Peyer's patch (tissue), 4 donors: ENCODE measurements at regions not wholly inside any gene's neighbourhood (a gene's known extent, or its start where the extent isn't known, plus 50 kb on each side); places are given as distances from the start of the nearest gene placed in this dataset.
"Not testable (repeated sequence)": the region's sequence is repeated elsewhere in the genome, so short reads cannot be mapped to it uniquely, and the experiment has no call there.

Source experiments
- DNase-seq, 3 donors: peaks; one replicate each; pipeline ENCODE4 v3.0.0-alpha.2; 2017 to 2019
- H3K27ac ChIP-seq, 4 donors: fragments of 200-600 bp; sonication (generic); one replicate each; pipeline ENCODE4 v1.5.1; 2016 to 2019
- H3K27me3 ChIP-seq, 2 donors: fragments of 200-600 bp; sonication (generic); one replicate each; pipeline ENCODE4 v1.5.1; 2019
- H3K36me3 ChIP-seq, 3 donors: fragments of 200-600 bp; sonication (generic); one replicate each; pipeline ENCODE4 v1.5.1; 2016 to 2019
- H3K4me1 ChIP-seq, 4 donors: fragments of 200-600 bp; sonication (generic); one replicate each; pipeline ENCODE4 v1.5.1; 2016 to 2019
- H3K4me3 ChIP-seq, 4 donors: fragments of 200-600 bp; sonication (generic); 1 replicate in 3 of 4; 2 replicates in 1 of 4; pipeline ENCODE4 v1.5.1; 2016 to 2019; ENCODE audit warnings: mild to moderate bottlenecking in 1 of 4
- H3K9me3 ChIP-seq, 4 donors: fragments of 200-600 bp; sonication (generic); one replicate each; pipeline ENCODE4 v1.5.1; 2016 to 2019; ENCODE audit warnings: mild to moderate bottlenecking in 1 of 4
- POLR2A ChIP-seq, 2 donors: fragments of 450-650 bp; IDR thresholded peaks; one replicate each; pipeline ENCODE4 v1.5.1; 2017; ENCODE audit warnings: antibody characterized with exemption in 2 of 2, mild to moderate bottlenecking in 2 of 2, moderate library complexity in 2 of 2
- TF ChIP-seq, protein P1 (sequence below), 6 experiments: fragments of 450-650 bp in 4 of 6; fragments of 200-600 bp in 2 of 6; sonication (generic) in 1 of 6; IDR thresholded peaks; one replicate each; pipeline ENCODE4 v1.5.1; 2017 to 2019; ENCODE audit warnings: antibody characterized with exemption in 6 of 6, mild to moderate bottlenecking in 3 of 6, moderate library complexity in 1 of 6

DNA sequence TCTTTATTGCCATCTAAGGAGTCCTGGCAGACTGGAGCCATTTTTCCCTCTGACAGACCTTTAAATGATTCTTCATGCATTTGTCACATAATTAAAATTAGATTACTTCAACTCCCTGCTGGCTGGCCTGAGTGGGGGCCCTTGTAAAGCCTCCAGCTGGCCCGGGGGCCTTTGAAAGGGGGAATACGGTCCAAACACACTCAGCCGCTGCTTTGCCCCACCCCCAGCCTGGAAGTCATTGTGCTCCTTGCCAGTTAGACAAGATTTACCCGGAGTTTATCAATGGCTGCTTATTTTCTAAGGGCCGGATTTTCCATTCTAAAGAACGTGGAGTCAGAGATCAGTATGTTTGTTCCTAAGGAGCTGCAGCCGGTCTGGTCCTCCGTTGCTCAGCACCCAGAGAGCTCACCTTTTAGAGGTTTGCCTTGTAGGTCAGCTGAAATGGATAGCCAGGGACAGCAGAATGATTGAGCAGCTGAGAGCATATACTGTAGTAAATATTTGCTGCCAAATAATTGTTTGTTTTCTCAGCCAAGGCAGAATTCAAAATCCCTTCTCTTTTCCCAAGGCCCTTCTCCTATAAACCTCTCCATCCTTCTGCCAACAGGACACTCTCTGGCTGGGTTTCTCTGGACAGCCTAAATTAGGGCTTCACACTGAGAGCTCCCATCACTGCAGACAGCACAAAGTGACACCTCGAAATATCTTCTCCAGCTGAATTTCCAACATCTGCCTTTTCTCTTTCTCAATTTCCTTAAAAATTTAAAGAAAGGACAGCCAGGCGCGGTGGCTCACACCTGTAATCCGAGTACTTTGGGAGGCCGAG lies 68.4 kb upstream of the RBM24 start:
- Histone ChIP-seq H3K27ac (peak overlapping the region in 1 of 4 donors; percentile 12), H3K27me3 (no peaks in the 10 kb centered on the region), H3K4me1 (peaks cover 0 to 10% (median 0%) of the 10 kb centered on the region in 4 donors), H3K36me3 (no peaks in the 10 kb centered on the region), H3K4me3 (no peak overlapping the region), H3K9me3 (no peaks in the 10 kb centered on the region)
- TF ChIP-seq, protein P1, sequence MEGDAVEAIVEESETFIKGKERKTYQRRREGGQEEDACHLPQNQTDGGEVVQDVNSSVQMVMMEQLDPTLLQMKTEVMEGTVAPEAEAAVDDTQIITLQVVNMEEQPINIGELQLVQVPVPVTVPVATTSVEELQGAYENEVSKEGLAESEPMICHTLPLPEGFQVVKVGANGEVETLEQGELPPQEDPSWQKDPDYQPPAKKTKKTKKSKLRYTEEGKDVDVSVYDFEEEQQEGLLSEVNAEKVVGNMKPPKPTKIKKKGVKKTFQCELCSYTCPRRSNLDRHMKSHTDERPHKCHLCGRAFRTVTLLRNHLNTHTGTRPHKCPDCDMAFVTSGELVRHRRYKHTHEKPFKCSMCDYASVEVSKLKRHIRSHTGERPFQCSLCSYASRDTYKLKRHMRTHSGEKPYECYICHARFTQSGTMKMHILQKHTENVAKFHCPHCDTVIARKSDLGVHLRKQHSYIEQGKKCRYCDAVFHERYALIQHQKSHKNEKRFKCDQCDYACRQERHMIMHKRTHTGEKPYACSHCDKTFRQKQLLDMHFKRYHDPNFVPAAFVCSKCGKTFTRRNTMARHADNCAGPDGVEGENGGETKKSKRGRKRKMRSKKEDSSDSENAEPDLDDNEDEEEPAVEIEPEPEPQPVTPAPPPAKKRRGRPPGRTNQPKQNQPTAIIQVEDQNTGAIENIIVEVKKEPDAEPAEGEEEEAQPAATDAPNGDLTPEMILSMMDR (IDR thresholded peaks at IDR 0.05): no peak
- no peak for TF ChIP-seq POLR2A (IDR thresholded peaks at IDR 0.05)
- no peak for DNase-seq

DNA sequence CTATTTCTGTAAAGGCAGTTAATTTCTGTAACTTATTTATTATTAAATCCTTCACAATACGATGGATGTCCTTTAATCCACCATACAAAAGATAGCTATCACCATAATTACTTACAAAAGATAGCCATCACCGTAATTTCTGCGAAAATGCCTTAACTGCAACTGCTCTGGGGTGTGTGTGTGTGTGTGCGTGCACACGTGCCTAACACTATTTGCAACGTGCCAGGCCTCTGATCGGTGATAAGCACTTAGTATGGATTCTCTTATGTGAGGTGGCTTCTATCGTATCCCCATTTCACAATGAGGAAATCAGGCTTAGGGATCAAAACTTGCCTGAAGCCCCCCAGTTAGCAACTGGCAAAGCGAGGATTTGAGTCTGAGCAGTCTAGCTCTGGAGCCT lies 67.1 kb upstream of the RBM24 start:
- H3K4me3 ChIP-seq: no peak overlapping the region
- no peaks in the 10 kb centered on the region for H3K9me3 ChIP-seq
- peaks cover 0 to 10% (median 0%) of the 10 kb centered on the region in 4 donors for H3K4me1 ChIP-seq
- H3K27me3 ChIP-seq: no peaks in the 10 kb centered on the region
- no peak overlapping the region for H3K27ac ChIP-seq
- TF ChIP-seq, protein P1 (IDR thresholded peaks at IDR 0.05): no peak
- no peak for TF ChIP-seq POLR2A (IDR thresholded peaks at IDR 0.05)
- no peaks in the 10 kb centered on the region for H3K36me3 ChIP-seq
- DNase-seq: no peak

DNA sequence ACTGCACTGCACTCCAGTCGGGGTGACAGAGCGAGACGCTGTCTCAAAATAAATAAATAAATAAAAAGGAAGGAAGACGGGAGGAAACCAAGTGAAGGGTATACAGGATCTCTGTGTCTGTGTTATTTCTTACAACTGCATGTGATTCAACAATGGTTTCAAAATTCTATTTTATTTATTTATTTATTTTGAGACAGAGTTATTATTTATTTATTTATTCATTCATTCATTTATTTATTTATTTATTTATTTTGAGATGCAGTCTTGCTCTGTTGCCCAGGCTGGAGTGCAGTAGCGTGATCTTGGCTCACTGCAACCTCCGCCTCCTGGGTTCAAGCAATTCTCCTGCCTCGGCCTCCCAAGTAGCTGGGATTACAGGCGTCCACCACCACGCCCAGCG lies 64.2 kb upstream of the RBM24 start:
- H3K36me3 ChIP-seq, H3K27ac ChIP-seq, H3K4me3 ChIP-seq, H3K27me3 ChIP-seq, DNase-seq, H3K9me3 ChIP-seq: not testable (repeated sequence)
- peaks cover 0 to 14% (median 0%) of the 10 kb centered on the region in 4 donors for H3K4me1 ChIP-seq

DNA sequence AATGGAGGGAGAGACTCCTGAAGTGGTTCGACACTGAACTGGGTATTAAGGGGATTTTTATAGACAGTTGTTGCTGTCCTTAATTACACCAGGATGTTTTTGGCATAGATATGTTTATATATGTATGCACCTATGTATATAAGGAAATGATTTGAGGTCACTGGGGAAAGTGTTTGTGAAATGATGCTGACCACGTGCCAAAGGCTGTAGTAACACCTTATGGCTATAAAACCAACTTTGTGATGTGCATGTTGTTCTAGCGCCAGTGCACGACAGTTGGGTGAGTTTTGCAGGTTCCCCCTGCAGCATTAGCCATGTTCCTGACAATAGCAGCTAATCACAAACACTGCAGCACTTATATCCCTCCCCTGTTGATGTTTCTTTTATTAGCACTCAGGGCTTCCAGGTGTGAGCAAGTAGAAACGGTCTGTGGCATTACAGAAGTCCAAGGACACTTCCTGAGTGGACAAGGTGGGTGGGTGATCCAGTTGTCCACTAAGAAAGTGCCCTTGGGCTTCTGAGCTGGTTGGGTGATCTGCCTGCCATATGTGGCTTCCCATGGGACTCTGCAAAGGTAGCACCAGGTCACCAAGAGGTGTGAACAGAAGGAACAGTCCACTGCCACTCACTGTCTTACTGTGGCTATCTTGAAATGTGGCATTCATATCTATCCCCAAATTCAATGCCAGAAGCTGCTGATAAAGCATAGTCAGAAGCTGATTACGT lies 63.0 kb upstream of the RBM24 start:
- Histone ChIP-seq H3K27ac (no peak overlapping the region), H3K4me3 (no peak overlapping the region), H3K4me1 (peaks cover 0 to 5% (median 0%) of the 10 kb centered on the region in 4 donors), H3K36me3 (no peaks in the 10 kb centered on the region), H3K9me3 (no peaks in the 10 kb centered on the region), H3K27me3 (no peaks in the 10 kb centered on the region)
- TF ChIP-seq, protein P1 (IDR thresholded peaks at IDR 0.05): no peak
- TF ChIP-seq POLR2A (IDR thresholded peaks at IDR 0.05): no peak
- no peak for DNase-seq

DNA sequence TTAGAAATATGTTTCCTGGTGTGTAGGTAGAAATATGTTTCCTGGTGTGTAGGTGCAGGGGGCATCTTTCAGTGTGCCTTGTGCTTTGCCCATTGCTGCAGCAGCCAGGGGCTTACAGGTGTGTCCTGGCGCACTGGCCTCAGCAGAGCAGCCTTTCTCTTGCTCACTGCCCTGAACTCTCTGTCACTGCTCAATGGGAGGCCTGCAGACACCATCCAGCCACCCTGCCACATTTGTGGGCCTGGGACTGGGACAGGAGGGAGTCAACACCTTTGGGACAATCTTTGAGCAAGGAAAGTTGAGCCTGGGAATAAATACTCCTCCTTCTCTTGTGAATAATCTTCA lies 62.4 kb upstream of the RBM24 start:
- Histone ChIP-seq H3K27me3 (no peaks in the 10 kb centered on the region), H3K4me1 (peaks cover 0 to 5% (median 0%) of the 10 kb centered on the region in 4 donors), H3K36me3 (no peaks in the 10 kb centered on the region), H3K27ac (no peak overlapping the region), H3K9me3 (no peaks in the 10 kb centered on the region), H3K4me3 (no peak overlapping the region)
- TF ChIP-seq, protein P1 (IDR thresholded peaks at IDR 0.05): no peak
- no peak for TF ChIP-seq POLR2A (IDR thresholded peaks at IDR 0.05)
- no peak for DNase-seq

DNA sequence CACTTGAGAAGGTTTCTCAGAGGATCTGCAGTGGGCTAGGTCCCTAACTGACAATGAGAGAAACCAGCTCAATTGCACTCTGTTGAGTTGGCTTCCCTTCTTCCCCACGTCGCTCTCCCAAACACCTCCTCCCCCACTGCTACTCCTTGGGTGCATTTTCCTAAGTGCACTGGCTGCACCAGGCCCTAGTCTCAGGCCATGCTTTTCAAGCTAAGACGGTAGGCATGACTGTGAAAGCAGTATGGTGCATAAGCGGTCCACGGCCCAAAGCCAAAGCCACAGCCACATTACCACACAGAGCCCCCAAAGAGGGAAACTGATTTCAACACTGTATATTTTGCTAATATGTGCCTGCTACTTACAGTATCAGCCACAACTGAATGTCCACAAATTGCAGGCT lies 62.1 kb upstream of the RBM24 start:
- Histone ChIP-seq H3K4me3 (no peak overlapping the region), H3K27me3 (no peaks in the 10 kb centered on the region), H3K4me1 (peaks cover 0 to 5% (median 0%) of the 10 kb centered on the region in 4 donors), H3K9me3 (no peaks in the 10 kb centered on the region), H3K36me3 (no peaks in the 10 kb centered on the region), H3K27ac (no peak overlapping the region)
- TF ChIP-seq, protein P1 (IDR thresholded peaks at IDR 0.05): no peak
- no peak for TF ChIP-seq POLR2A (IDR thresholded peaks at IDR 0.05)
- no peak for DNase-seq
